GM12878 (cell line): ENCODE measurements at regions not wholly inside any gene's neighbourhood (a gene's known extent, or its start where the extent isn't known, plus 50 kb on each side); places are given as distances from the start of the nearest gene placed in this dataset.

Experiments
- CBFB ChIP-seq: IDR thresholded peaks from 2 replicates; pipeline ENCODE4 v1.6.1; 2016; ENCODE audit warnings: antibody characterized with exemption, low read depth
- CTCF ChIP-seq, 3 experiments: IDR thresholded peaks in 2 of 3; conservative IDR thresholded peaks in 1 of 3; 2 replicates each; pipeline ENCODE4 v1.5.1; 2011; ENCODE audit warnings: low read depth in 3 of 3, low read length in 3 of 3, mild to moderate bottlenecking in 3 of 3, control low read depth in 2 of 3, moderate library complexity in 2 of 3, inconsistent platforms in 1 of 3, mixed read lengths in 1 of 3; ENCODE audit not compliant: control insufficient read depth in 2 of 3, insufficient read depth in 1 of 3; ENCODE audit errors: extremely low read depth in 1 of 3
- EP300 ChIP-seq, 2 experiments: fragments of 150-350 bp in 1 of 2; IDR thresholded peaks; 2 replicates each; pipeline ENCODE4 v1.6.1; 2011 to 2012; ENCODE audit warnings: low read depth in 2 of 2, low read length in 2 of 2, borderline replicate concordance in 1 of 2, improper control_type of control experiment in 1 of 2, inconsistent platforms in 1 of 2; ENCODE audit not compliant: control insufficient read depth in 1 of 2
- EZH2 ChIP-seq: IDR thresholded peaks from 2 replicates; pipeline ENCODE4 v1.6.1; 2012; ENCODE audit warnings: low read depth, mild to moderate bottlenecking, control low read depth, inconsistent platforms, low read length, borderline replicate concordance; ENCODE audit not compliant: control insufficient read depth
- NRF1 ChIP-seq: conservative IDR thresholded peaks from 2 replicates; pipeline ENCODE4 v1.6.1; 2011; ENCODE audit warnings: mild to moderate bottlenecking, low read depth, low read length, improper control_type of control experiment
- POLR2A ChIP-seq: IDR thresholded peaks from 2 replicates; pipeline ENCODE4 v1.6.1; 2011; ENCODE audit warnings: low read depth, mild to moderate bottlenecking, low read length
- POLR2AphosphoS5 ChIP-seq: IDR thresholded peaks from 2 replicates; pipeline ENCODE4 v1.6.1; 2011; ENCODE audit warnings: mild to moderate bottlenecking, low read length, inconsistent platforms
- TAF1 ChIP-seq: IDR thresholded peaks from 2 replicates; pipeline ENCODE4 v1.6.1; 2011; ENCODE audit warnings: mild to moderate bottlenecking, low read depth, low read length, borderline replicate concordance
- USF2 ChIP-seq: IDR thresholded peaks from 2 replicates; pipeline ENCODE4 v1.6.1; 2011; ENCODE audit warnings: low read depth, low read length, improper control_type of control experiment, borderline replicate concordance
- YBX1 ChIP-seq: fragments of 450-650 bp; IDR thresholded peaks from 2 replicates; pipeline ENCODE4 v1.6.1; 2016; ENCODE audit warnings: antibody characterized with exemption

- no peak for TF ChIP-seq CTCF (IDR thresholded peaks at IDR 0.05 in 2 of 3, conservative IDR thresholded peaks at IDR 0.05 in 1 of 3; ENCODE audit: control insufficient read depth in 2 of 3, extremely low read depth in 1 of 3, insufficient read depth in 1 of 3, low read depth in 3 of 3, low read length in 3 of 3)
- no peak for TF ChIP-seq POLR2A
- TF ChIP-seq EP300 (IDR thresholded peaks at IDR 0.05; ENCODE audit: borderline replicate concordance in 1 of 2, control insufficient read depth in 1 of 2, low read depth in 2 of 2, low read length in 2 of 2) = no peak
- TF ChIP-seq EZH2 = no peak
- TF ChIP-seq YBX1 = no peak
- TF ChIP-seq CBFB = no peak
- TF ChIP-seq USF2 = no peak
- TF ChIP-seq TAF1 = no peak
- TF ChIP-seq POLR2AphosphoS5 = no peak
- TF ChIP-seq NRF1 = no peak
Measured at GRCh38 chr10:34022195-34022594, 687.7 kb upstream of the NRP1 start.
